ENCODE measurements at regions not wholly inside any gene's neighbourhood (a gene's known extent, or its start where the extent isn't known, plus 50 kb on each side); places are given as distances from the start of the nearest gene placed in this dataset.

GRCh38 chr3:18862077-18862476, 286.2 kb upstream of the KCNH8 start:
- H3K9ac ChIP-seq (ENCODE audit: low read depth, low read length): no peak overlapping the region
- H3K9me3 ChIP-seq (ENCODE audit: control insufficient read depth, insufficient read depth, low read length): no peaks in the 10 kb centered on the region
- H3K4me1 ChIP-seq (ENCODE audit: control insufficient read depth, insufficient read depth, low read length): no peaks in the 10 kb centered on the region

DNA sequence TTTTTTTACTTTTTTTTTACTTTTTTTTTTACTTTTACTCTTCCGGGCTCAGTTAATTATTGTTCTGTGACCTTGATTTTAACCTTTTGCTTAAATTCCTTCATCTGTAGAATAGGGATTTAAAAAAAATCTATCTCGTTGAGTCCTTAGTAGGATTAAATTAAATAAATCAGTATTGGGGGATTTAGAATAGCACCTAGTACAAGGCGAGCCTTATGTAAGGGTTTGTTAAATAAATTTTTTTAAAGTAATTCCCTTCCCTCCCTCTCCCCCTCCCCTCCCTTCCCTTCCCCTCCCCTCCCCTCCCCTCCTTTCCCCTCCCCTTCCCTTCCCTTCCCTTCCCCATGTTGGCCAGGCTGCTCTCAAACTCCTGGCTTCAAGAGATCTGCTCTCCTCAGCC, 287.2 kb upstream of the KCNH8 start:
- Histone ChIP-seq H3K4me1 (ENCODE audit: control insufficient read depth, insufficient read depth, low read length) (no peaks in the 10 kb centered on the region), H3K36me3 (ENCODE audit: control insufficient read depth, insufficient read depth, low read length) (no peaks in the 10 kb centered on the region), H3K27ac (ENCODE audit: low read depth, low read length) (no peak overlapping the region), H3K4me3 (ENCODE audit: low read depth, low read length) (no peak overlapping the region), H3K9me3 (ENCODE audit: control insufficient read depth, insufficient read depth, low read length) (no peaks in the 10 kb centered on the region), H3K9ac (ENCODE audit: low read depth, low read length) (no peak overlapping the region), H3K27me3 (ENCODE audit: control insufficient read depth, insufficient read depth, low read length) (no peaks in the 10 kb centered on the region)

More at GRCh38 chr3:18862077-18862476, 286.2 kb upstream of the KCNH8 start:
- H3K27me3 ChIP-seq (ENCODE audit: control insufficient read depth, insufficient read depth, low read length): no peaks in the 10 kb centered on the region
- no peak overlapping the region for H3K4me3 ChIP-seq (ENCODE audit: low read depth, low read length)
- no peak overlapping the region for H3K27ac ChIP-seq (ENCODE audit: low read depth, low read length)
- H3K36me3 ChIP-seq (ENCODE audit: control insufficient read depth, insufficient read depth, low read length): no peaks in the 10 kb centered on the region

DNA sequence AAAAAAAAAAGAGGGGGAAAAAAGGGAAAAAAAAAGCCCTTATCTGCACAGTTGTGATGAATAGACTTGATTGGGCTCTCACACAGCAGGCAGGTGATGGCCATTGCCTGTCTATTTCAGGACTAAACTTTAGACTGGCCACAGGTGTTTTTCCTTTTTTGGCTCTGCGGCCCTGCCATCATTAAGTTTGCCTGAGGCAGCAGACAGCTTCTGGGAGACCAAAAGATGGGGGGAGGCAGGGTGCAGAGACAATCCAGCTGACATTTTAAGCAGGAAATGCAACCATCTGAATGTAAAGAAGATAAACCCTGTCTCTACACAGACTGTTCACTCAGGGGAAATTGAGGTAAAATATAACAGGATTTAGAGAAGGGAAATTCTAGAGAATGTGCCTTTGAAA, 295.0 kb upstream of the KCNH8 start:
- Histone ChIP-seq H3K4me1 (ENCODE audit: control insufficient read depth, insufficient read depth, low read length) (no peaks in the 10 kb centered on the region), H3K27me3 (ENCODE audit: control insufficient read depth, insufficient read depth, low read length) (no peaks in the 10 kb centered on the region), H3K9ac (ENCODE audit: low read depth, low read length) (no peak overlapping the region), H3K36me3 (ENCODE audit: control insufficient read depth, insufficient read depth, low read length) (no peaks in the 10 kb centered on the region), H3K4me3 (ENCODE audit: low read depth, low read length) (no peak overlapping the region), H3K27ac (ENCODE audit: low read depth, low read length) (no peak overlapping the region), H3K9me3 (ENCODE audit: control insufficient read depth, insufficient read depth, low read length) (no peaks in the 10 kb centered on the region)

GRCh38 chr3:18847583-18848197, 300.6 kb upstream of the KCNH8 start:
- H3K4me1 ChIP-seq (ENCODE audit: control insufficient read depth, insufficient read depth, low read length): peaks cover 5% of the 10 kb centered on the region; the same call in 1 of the 2 replicates
- no peaks in the 10 kb centered on the region for H3K9me3 ChIP-seq (ENCODE audit: control insufficient read depth, insufficient read depth, low read length)
- no peak overlapping the region for H3K9ac ChIP-seq (ENCODE audit: low read depth, low read length)
- no peak overlapping the region for H3K4me3 ChIP-seq (ENCODE audit: low read depth, low read length)
- no peaks in the 10 kb centered on the region for H3K36me3 ChIP-seq (ENCODE audit: control insufficient read depth, insufficient read depth, low read length)
- H3K27me3 ChIP-seq (ENCODE audit: control insufficient read depth, insufficient read depth, low read length): no peaks in the 10 kb centered on the region
- no peak overlapping the region for H3K27ac ChIP-seq (ENCODE audit: low read depth, low read length)

GRCh38 chr3:18843983-18844382, 304.3 kb upstream of the KCNH8 start:
- Histone ChIP-seq H3K9me3 (ENCODE audit: control insufficient read depth, insufficient read depth, low read length) (no peaks in the 10 kb centered on the region), H3K4me1 (ENCODE audit: control insufficient read depth, insufficient read depth, low read length) (peaks cover 5% of the 10 kb centered on the region; the same call in 1 of the 2 replicates), H3K9ac (ENCODE audit: low read depth, low read length) (no peak overlapping the region), H3K4me3 (ENCODE audit: low read depth, low read length) (no peak overlapping the region), H3K27me3 (ENCODE audit: control insufficient read depth, insufficient read depth, low read length) (no peaks in the 10 kb centered on the region), H3K27ac (ENCODE audit: low read depth, low read length) (no peak overlapping the region), H3K36me3 (ENCODE audit: control insufficient read depth, insufficient read depth, low read length) (no peaks in the 10 kb centered on the region)

DNA sequence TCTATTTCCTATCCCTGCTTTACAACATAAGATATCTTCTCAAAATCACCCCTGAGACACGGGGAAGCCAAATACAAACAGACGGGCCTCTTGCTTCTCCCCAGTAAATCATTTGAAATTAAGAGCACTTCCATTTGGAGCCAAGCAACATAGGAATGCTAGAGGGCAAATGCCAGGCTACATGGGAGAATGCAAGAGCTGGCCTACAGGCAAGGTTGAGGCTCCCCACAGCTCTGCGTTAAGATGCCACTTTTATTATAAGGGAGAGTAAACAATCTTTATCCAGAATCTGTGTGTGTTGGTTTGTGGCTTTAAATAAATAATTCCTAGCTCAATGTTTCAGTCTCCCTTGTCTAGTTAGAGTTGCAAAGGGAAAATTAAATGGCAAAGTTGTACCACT, 305.1 kb upstream of the KCNH8 start:
- Histone ChIP-seq H3K9ac (ENCODE audit: low read depth, low read length) (no peak overlapping the region), H3K9me3 (ENCODE audit: control insufficient read depth, insufficient read depth, low read length) (no peaks in the 10 kb centered on the region), H3K27ac (ENCODE audit: low read depth, low read length) (no peak overlapping the region), H3K27me3 (ENCODE audit: control insufficient read depth, insufficient read depth, low read length) (no peaks in the 10 kb centered on the region), H3K36me3 (ENCODE audit: control insufficient read depth, insufficient read depth, low read length) (no peaks in the 10 kb centered on the region), H3K4me1 (ENCODE audit: control insufficient read depth, insufficient read depth, low read length) (peaks cover 5% of the 10 kb centered on the region; the same call in 1 of the 2 replicates), H3K4me3 (ENCODE audit: low read depth, low read length) (no peak overlapping the region)

DNA sequence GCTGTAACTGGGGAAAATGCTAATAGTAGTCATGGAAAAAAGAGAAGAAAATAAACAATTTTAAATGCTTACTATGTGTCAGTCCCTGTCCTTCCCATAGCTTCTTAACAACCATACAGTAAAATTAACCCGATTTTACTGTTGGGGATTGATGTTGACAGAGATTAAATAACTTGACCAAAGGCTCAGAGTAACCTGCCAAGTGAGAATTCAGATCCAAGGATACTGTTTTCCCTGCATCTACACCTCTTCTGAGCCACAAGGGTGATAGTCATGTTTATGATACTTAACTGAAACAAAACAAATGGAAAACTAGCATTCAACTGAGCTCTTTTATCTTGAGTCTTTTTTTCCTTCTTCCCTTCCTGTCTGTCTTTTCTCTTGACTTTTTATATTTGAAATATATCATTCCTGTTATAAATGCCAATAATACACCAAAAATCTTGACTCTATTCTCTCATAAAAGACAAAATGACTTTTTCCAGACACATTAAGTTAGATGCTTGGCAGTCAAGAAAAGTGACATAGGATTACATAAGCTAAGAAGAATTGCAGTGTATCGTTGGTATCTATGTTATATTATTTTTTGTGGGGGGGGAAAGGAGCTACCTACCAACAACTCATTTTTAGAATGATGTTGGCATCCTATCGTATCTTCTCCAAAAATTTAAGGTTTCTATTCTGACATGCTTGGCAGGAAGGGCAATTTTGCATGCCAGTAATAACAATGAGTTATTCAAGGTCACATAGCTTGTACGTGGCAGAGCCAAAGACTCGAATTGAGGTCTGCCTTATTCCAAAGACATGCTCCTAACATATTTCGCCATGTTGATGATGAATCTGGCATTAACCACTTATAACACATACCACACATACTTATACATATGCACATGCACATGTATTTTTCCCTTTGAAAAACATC, 306.6 kb upstream of the KCNH8 start:
- Histone ChIP-seq H3K9me3 (ENCODE audit: control insufficient read depth, insufficient read depth, low read length) (no peaks in the 10 kb centered on the region), H3K9ac (ENCODE audit: low read depth, low read length) (no peak overlapping the region), H3K4me3 (ENCODE audit: low read depth, low read length) (no peak overlapping the region), H3K36me3 (ENCODE audit: control insufficient read depth, insufficient read depth, low read length) (no peaks in the 10 kb centered on the region), H3K27ac (ENCODE audit: low read depth, low read length) (no peak overlapping the region), H3K27me3 (ENCODE audit: control insufficient read depth, insufficient read depth, low read length) (no peaks in the 10 kb centered on the region), H3K4me1 (ENCODE audit: control insufficient read depth, insufficient read depth, low read length) (peaks cover 11% of the 10 kb centered on the region)

GRCh38 chr3:18840535-18841137, 307.7 kb upstream of the KCNH8 start:
- Histone ChIP-seq H3K4me1 (ENCODE audit: control insufficient read depth, insufficient read depth, low read length) (peaks cover 13% of the 10 kb centered on the region), H3K9me3 (ENCODE audit: control insufficient read depth, insufficient read depth, low read length) (no peaks in the 10 kb centered on the region), H3K27me3 (ENCODE audit: control insufficient read depth, insufficient read depth, low read length) (no peaks in the 10 kb centered on the region), H3K27ac (ENCODE audit: low read depth, low read length) (no peak overlapping the region), H3K36me3 (ENCODE audit: control insufficient read depth, insufficient read depth, low read length) (no peaks in the 10 kb centered on the region), H3K4me3 (ENCODE audit: low read depth, low read length) (no peak overlapping the region), H3K9ac (ENCODE audit: low read depth, low read length) (no peak overlapping the region)

GRCh38 chr3:18838758-18839157, 309.6 kb upstream of the KCNH8 start:
- no peak overlapping the region for H3K9ac ChIP-seq (ENCODE audit: low read depth, low read length)

GRCh38 chr3:18837137-18837755, 311.1 kb upstream of the KCNH8 start:
- H3K9me3 ChIP-seq (ENCODE audit: control insufficient read depth, insufficient read depth, low read length): no peaks in the 10 kb centered on the region
- no peaks in the 10 kb centered on the region for H3K36me3 ChIP-seq (ENCODE audit: control insufficient read depth, insufficient read depth, low read length)
- peak overlapping the region; percentile 34 for H3K27ac ChIP-seq (ENCODE audit: low read depth, low read length)
- no peak overlapping the region for H3K4me3 ChIP-seq (ENCODE audit: low read depth, low read length)
- H3K27me3 ChIP-seq (ENCODE audit: control insufficient read depth, insufficient read depth, low read length): no peaks in the 10 kb centered on the region
- H3K9ac ChIP-seq (ENCODE audit: low read depth, low read length): no peak overlapping the region
- peaks cover 8% of the 10 kb centered on the region for H3K4me1 ChIP-seq (ENCODE audit: control insufficient read depth, insufficient read depth, low read length)

More at GRCh38 chr3:18838758-18839157, 309.6 kb upstream of the KCNH8 start:
- Histone ChIP-seq H3K27ac (ENCODE audit: low read depth, low read length) (no peak overlapping the region), H3K27me3 (ENCODE audit: control insufficient read depth, insufficient read depth, low read length) (no peaks in the 10 kb centered on the region), H3K4me3 (ENCODE audit: low read depth, low read length) (no peak overlapping the region), H3K4me1 (ENCODE audit: control insufficient read depth, insufficient read depth, low read length) (peaks cover 8% of the 10 kb centered on the region), H3K36me3 (ENCODE audit: control insufficient read depth, insufficient read depth, low read length) (no peaks in the 10 kb centered on the region), H3K9me3 (ENCODE audit: control insufficient read depth, insufficient read depth, low read length) (no peaks in the 10 kb centered on the region)

All from HUES48 (cell line).